Stimulated activated CD4-positive, alpha-beta T cell treated with anti-CD3 and anti-CD28 coated beads, Interleukin-15, amount 100 ng/mL, for 1 hour (primary cell): ENCODE measurements at regions not wholly inside any gene's neighbourhood (a gene's known extent, or its start where the extent isn't known, plus 50 kb on each side); places are given as distances from the start of the nearest gene placed in this dataset.

ENCODE experiments used
- DNase-seq, 2 donors: peaks; one replicate each; pipeline ENCODE4 v3.0.0-alpha.2; 2020; ENCODE audit warnings: low read depth in 1 of 2, low spot score in 1 of 2

- no peak for DNase-seq
These were observed 248.2 kb upstream of the POU3F2 start for GRCh38 chr6:98586163-98586562.

DNA sequence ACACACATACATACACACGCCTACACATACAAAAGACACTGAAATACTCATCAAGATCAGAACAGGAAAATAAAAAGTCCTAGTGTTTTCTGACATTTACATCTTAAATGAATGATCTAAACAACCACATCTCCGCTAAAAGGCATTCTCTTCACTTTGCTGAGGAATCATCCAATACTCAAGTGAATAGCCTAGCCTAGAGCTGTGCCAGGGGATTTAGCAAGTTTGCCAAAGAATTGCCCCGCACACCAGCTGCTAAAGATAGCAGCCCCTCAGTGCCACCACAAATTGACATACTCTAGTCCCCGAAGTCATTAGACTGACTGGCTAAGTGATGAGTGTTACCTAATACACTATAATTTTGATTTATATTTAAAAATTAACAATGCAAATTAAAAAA, 246.8 kb upstream of the POU3F2 start:
- no peak for DNase-seq

DNA sequence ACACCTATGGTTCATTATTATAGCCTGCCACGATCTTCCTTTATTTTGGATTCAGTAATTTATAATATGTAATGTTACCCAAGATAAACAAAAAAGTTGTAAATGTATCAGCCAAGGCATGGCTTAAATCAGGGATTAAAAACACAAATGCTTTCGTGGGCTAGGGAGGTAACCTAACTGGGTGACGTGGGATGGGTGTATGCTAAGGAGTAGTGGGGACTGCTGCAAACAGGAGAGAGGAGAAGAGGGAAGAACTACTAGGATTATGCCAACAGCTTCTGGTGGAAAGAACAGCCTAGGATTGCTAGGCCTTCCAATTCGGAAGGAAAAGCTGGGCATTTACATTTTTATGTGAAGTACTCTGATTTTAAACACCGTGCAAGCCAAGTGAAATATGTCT, 244.8 kb upstream of the POU3F2 start:
- no peak for DNase-seq

DNA sequence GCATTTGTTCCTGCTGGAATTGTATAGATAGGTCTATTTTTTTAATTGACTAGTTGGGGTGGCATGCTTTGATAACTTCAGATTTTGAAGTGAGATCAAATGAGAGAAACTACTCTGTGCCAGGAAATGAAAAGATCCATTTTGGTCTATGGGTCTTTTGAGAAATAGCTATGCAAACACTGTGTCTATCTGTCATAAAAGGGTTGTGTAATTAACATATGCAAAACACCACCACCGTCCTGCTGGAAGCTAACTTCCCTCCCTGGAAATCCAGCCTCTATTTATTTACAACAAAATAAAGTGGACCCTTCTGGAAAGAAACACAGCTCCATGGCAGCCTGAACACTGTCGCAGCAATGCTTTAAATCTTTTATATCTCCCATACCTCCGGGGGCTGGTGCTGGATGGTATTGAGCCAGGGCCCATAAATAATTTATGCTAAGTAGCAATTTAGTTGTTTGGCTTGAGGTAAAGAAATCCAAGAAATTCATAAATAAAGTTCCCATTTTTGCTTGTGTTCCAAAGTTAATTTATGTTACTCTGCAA, 244.2 kb upstream of the POU3F2 start:
- no peak for DNase-seq

GRCh38 chr6:98590997-98591396, 243.4 kb upstream of the POU3F2 start:
- DNase-seq: no peak

DNA sequence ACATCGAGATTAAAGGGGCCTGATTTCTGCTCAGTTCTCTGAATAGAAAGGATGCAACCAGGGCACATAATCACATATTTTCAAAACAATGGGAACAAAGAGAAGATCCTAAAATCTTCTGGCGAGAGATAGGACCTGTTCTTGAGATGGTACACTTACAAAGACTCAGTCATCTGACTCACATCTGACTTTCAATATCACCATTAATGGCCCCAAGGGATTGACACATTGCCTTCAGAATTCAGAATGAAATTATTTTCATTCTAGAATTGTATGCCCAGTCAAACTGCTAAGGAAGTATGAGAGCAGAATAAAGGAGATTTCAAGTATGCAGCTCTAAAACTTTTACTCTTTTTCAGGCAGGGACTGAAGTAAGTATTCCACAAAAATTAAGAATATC, 240.7 kb upstream of the POU3F2 start:
- no peak for DNase-seq

DNA sequence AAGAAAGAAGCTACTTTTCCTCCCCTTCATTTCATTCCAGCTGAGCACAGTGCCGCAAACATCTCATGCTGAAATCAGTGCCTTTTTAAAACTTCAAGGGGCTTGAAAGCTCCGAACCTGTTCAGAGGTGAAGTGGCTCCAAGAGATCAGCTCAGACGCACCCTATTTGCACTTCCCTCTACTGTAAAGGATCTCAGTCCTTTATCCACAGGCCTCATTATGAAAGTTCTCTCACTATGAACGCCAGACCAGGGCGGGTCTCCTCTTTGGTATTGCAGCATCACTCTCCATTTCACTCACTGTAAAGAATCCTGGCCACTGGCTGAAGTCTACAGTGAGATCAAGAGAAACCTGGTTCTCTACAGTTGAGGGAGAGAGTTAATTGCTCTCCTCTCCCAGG, 232.7 kb upstream of the POU3F2 start:
- DNase-seq: no peak

DNA sequence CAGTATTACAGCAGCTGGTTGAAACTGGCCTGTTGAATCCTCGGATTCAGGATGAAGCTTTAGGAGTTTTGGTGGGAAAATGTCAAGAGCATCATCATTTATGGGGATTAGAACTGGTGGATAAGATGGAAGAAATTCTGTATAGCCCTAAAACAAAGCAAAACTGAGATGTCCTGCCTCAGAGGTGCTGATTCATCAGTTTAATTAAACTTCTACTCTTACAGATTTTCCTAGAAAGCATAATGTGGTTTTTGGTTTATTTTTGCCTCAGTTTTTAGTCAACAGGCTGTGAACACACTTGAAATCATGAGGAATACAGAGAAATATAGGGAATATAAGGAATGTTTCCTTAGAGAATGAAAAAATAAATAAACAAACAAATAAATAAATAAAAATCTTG, 228.7 kb upstream of the POU3F2 start:
- DNase-seq: no peak

- no peak for DNase-seq
These were observed 207.1 kb upstream of the POU3F2 start for GRCh38 chr6:98627129-98627775.

GRCh38 chr6:98633886-98634285, 200.5 kb upstream of the POU3F2 start:
- DNase-seq: no peak

- DNase-seq: no peak
These were observed 199.8 kb upstream of the POU3F2 start for GRCh38 chr6:98634569-98634968.

DNA sequence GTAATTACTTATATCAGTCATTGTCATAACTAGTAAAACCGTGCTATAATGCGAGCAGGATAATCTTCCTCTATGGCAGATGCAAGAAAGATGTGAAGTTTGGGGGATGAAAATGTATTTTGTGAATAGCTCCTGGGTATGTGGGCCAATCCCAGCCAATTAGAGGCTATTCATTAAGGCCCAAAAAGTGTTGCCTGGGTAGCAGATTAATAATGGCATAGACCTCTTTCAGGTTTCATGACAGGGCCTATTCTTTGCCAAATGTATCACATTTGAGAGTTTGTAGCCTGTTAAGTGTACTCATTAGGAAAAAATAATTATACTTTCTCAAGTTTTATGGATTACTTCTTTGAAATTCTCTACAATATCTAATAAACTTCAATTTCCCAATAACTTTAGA, 199.2 kb upstream of the POU3F2 start:
- DNase-seq: no peak

GRCh38 chr6:98636941-98637340, 197.4 kb upstream of the POU3F2 start:
- no peak for DNase-seq

DNA sequence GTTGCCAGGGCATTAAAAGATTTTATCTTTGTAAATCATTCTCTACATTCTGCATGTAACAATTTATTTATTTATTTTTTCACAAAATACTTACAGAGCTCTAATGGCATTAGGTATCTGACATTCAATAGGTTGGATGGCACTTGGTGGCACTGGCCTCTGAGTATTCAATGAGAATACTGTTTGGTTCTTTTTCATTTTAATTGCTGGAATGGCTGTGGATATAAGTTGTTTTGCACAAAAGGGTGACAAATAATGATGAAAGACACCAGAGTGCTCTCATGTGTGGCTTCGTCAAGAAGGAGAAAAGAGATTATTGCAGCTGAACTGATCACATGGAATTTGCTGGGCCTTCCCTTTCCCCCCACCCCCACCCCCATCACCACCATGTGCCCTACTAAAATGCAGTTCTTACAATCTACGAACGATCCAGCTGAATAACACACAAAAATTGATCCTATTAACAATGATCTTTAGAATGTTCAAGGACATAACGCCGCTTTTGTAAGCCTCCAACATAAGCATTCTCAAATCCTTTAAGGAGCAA, 195.2 kb upstream of the POU3F2 start:
- DNase-seq: no peak

DNA sequence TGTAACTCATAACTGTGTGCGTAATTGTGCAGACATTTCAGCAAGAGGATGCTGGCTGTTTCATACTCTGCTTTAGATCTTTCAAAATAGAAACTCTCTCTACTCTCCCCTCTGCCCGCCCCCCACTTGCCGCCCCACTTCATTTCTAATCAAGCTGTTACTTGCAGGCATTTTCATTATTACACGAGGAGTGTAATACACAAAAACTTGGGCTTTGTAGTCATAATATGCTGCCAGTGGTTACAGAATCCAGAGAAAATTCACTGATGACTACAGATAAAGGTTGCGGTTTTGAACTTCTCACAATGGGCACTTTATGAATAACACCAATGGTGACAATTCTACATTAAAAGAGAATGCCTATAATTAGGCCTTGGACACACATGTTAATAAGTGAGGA, 194.0 kb upstream of the POU3F2 start:
- no peak for DNase-seq

DNA sequence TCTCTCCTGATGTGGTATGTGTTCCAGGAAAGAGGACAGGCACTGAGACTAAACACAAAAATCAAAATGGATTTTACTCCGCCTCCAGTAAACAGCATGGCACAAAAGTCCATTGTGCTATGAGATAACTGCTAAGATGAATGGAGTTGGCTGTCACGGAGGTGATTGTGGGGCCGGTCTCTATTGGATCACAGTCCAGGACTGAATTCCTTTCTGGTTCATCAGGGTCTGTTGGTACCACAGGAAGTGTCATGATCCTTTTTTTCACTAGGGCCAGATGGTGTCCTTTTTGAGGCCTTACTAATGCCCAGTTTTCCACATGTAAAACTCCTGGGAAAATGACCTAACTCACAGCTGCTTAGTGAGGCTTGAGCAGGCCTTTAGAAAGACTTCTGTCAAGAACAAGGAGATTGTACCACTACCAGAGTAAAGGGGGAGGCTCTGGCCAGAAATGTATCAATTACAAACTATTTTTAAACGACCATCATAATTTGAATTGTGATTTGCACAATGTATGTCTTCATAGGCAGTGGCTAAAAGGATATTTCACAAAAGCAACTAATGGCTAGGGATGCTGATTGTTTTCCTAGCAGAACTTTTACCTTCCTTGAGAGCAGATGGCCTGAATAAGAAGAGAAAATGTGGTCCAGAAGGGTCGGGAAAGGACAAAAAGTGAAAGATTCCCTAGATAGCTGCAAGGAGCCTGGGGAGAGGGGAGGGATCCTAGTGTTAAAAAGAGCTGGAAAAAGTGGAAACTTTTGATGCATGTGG, 192.2 kb upstream of the POU3F2 start:
- no peak for DNase-seq

DNA sequence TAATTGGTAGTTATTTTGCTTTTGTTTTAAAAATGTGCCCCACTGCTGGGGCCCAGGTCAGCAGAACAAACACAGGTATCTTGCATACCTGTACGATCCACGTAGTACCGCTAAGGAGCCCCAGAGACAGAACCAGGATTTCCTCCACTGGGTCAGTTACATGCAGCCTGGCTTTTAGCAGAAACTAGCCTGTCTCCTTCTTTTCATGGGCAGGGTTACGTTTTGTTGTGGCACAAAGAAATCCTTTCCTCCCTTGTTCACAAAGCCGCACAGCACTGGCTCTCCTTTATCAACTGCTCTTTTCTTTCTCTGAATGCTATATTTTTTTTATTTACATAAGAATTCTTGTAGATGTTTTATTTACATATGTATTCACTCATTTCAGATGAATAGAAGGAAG, 190.3 kb upstream of the POU3F2 start:
- no peak for DNase-seq

- no peak for DNase-seq
These were observed 186.0 kb upstream of the POU3F2 start for GRCh38 chr6:98648211-98648914.

DNA sequence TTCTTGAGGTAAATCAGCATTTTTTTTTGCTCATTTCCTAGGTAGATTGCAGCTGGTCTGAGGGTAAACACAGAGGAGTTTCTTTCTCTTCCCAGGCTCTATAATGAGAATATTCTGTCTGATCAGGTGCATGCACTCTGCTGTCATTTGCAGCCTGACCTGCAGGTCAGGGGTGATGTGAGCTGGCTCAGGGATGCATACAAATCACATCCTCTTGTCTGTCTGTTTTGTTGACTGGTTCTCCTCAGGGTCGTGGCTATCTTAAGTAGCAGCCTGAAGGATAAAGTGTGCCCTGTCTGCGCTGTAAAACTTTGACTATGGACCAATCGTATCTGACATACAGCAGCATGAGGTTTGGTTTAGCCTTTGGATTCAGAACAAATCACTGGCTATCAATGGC, 183.4 kb upstream of the POU3F2 start:
- no peak for DNase-seq

DNA sequence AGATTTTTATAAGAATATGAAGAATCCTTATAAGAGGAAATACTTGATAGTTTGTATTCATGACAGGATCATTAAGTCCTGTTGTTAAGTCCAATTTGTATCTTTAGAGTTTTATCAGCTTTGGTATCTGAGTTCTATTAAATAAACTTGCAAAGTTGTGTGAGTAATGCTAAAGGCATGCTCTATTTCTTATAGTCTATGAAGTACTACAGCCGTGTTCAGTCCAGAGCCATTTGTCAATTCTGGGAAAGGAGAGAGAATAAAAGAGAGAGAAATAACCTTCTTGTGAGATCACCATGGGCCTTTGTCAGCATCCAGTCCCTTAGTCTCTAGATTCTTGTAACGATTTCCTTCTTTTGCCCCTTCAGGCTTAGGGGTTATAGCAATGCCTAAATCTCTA, 181.2 kb upstream of the POU3F2 start:
- DNase-seq: no peak

DNA sequence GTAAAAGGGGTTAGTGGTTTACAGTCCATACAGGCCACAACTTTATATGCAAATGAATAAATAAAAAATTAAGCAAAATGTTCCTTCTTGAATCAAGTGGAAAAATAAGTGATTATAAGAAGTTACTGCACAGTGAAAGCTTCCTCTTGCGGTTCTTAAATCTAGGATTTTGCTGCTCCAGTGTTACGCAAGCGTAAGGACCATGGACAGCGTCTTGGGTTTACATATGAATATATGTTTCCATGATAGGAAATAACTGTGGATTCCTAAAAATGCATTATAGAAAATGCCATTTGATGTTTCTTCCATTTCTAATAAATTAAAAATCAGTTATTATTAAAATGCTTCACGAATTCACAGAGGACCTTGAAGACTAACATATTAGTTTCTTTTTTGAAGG, 176.6 kb upstream of the POU3F2 start:
- DNase-seq: no peak

DNA sequence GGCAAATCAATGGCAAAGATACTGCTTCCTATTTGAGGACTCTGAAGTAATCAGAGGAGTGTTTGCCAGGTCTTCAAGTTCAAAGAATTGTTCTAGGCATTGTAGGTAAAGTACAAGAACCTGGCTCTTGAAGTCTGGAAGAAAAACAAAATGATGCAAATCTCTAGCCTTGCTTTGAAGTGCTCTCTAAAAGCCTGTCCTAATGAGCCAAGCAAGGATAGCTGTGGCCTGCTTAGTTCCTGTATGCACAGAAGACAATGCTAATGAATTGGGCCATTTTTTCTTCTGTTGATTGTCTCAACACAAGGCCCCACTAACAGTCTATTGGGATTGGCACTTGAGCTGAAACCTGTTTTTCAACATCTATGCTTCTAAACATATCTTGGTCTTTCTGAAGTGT, 165.0 kb upstream of the POU3F2 start:
- DNase-seq: no peak
